ENCODE measurements at regions not wholly inside any gene's neighbourhood (a gene's known extent, or its start where the extent isn't known, plus 50 kb on each side); places are given as distances from the start of the nearest gene placed in this dataset.

DNA sequence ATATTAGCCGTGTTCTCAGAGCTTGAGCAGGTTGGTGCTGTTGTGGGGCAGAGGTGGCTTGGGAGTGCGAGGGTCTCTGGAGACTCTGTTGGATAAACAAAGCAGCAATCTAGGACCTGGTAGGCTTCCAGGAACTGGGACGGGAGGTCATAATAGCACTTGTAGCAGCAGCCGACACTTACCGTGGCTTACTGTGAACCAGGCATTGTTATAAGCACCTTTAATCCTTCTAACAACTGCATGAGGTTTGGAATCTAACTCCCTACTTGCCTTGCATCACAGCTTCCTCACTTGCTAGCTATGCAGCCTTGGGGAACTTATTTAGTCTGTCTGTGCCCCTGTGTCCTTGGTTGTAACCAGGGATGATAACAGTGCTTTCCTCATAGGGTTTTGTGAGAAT, 94.9 kb downstream of the NAV1 start:
- TF ChIP-seq EZH2 (IDR thresholded peaks at IDR 0.05; ENCODE audit: low read depth), result no peak
- TF ChIP-seq, protein P1, sequence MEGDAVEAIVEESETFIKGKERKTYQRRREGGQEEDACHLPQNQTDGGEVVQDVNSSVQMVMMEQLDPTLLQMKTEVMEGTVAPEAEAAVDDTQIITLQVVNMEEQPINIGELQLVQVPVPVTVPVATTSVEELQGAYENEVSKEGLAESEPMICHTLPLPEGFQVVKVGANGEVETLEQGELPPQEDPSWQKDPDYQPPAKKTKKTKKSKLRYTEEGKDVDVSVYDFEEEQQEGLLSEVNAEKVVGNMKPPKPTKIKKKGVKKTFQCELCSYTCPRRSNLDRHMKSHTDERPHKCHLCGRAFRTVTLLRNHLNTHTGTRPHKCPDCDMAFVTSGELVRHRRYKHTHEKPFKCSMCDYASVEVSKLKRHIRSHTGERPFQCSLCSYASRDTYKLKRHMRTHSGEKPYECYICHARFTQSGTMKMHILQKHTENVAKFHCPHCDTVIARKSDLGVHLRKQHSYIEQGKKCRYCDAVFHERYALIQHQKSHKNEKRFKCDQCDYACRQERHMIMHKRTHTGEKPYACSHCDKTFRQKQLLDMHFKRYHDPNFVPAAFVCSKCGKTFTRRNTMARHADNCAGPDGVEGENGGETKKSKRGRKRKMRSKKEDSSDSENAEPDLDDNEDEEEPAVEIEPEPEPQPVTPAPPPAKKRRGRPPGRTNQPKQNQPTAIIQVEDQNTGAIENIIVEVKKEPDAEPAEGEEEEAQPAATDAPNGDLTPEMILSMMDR (conservative IDR thresholded peaks at IDR 0.05), result no peak
- H3K79me2 ChIP-seq (ENCODE audit: low read depth), result no peaks in the 10 kb centered on the region
- H2AFZ ChIP-seq, result no peak overlapping the region
- no peak overlapping the region for H3K4me2 ChIP-seq
- no peaks in the 10 kb centered on the region for H3K27me3 ChIP-seq (ENCODE audit: insufficient read depth, low read depth)
- BruUV-seq (replicated peaks), result no TSS peak
- H3K4me3 ChIP-seq, result no peak overlapping the region
- no peaks in the 10 kb centered on the region for H4K20me1 ChIP-seq (ENCODE audit: insufficient read depth)
- H3K27ac ChIP-seq, result no peak overlapping the region
- H3F3A ChIP-seq (ENCODE audit: insufficient read depth, low read depth), result no peaks in the 10 kb centered on the region; the same call in 1 of the 2 replicates
- ChIA-PET CTCF (no interaction called here), POLR2A (ENCODE audit: unreplicated experiment) (no interaction called here)
- H3K9me2 ChIP-seq (ENCODE audit: insufficient read depth), result no peaks in the 10 kb centered on the region
- H3K4me1 ChIP-seq (replicated peaks; ENCODE audit: insufficient read depth), result no peaks in the 10 kb centered on the region
- intact Hi-C loops (cut with micrococcal nuclease; ENCODE audit: unreplicated experiment), result no loop called here
- DNase-seq, result no peak
- no peaks in the 10 kb centered on the region for H3K36me3 ChIP-seq (ENCODE audit: low read depth)
- H3K9me3 ChIP-seq (ENCODE audit: insufficient read depth, low read depth), result no peaks in the 10 kb centered on the region

DNA sequence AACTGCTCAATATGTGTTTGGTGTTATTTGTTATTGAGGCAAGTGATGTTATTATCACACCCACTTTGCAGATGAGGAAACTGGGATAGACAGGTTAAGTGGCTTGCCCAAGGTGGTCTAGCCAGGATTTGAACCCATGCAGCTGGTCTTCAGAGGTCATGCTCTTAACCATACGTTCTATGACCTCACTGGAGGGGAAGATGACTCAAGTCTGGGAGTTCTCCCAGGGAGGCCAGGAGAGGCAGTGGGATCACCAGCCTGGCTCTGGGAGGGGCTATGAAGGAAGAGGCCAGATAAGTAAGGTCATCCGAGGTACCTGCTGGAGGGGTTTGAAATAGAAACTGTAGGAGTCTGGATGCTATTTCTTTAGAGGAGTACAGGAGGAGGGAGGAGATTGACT, 95.3 kb downstream of the NAV1 start:
- TF ChIP-seq, protein P1 (conservative IDR thresholded peaks at IDR 0.05), result no peak
- TF ChIP-seq EZH2 (IDR thresholded peaks at IDR 0.05; ENCODE audit: low read depth), result no peak
- Histone ChIP-seq H3K36me3 (ENCODE audit: low read depth) (no peaks in the 10 kb centered on the region), H2AFZ (no peak overlapping the region), H3K27ac (no peak overlapping the region), H3K79me2 (ENCODE audit: low read depth) (no peaks in the 10 kb centered on the region), H3K4me2 (no peak overlapping the region), H3K9me3 (ENCODE audit: insufficient read depth, low read depth) (no peaks in the 10 kb centered on the region), H3K9me2 (ENCODE audit: insufficient read depth) (no peaks in the 10 kb centered on the region), H3K4me3 (no peak overlapping the region), H4K20me1 (ENCODE audit: insufficient read depth) (no peaks in the 10 kb centered on the region), H3K27me3 (ENCODE audit: insufficient read depth, low read depth) (no peaks in the 10 kb centered on the region), H3F3A (ENCODE audit: insufficient read depth, low read depth) (no peaks in the 10 kb centered on the region; the same call in 1 of the 2 replicates), H3K4me1 (replicated peaks; ENCODE audit: insufficient read depth) (no peaks in the 10 kb centered on the region)
- DNase-seq, result no peak
- no TSS peak for BruUV-seq (replicated peaks)
- CTCF ChIA-PET, result no interaction called here
- POLR2A ChIA-PET (ENCODE audit: unreplicated experiment), result no interaction called here
- intact Hi-C loops (cut with micrococcal nuclease; ENCODE audit: unreplicated experiment), result no loop called here

DNA sequence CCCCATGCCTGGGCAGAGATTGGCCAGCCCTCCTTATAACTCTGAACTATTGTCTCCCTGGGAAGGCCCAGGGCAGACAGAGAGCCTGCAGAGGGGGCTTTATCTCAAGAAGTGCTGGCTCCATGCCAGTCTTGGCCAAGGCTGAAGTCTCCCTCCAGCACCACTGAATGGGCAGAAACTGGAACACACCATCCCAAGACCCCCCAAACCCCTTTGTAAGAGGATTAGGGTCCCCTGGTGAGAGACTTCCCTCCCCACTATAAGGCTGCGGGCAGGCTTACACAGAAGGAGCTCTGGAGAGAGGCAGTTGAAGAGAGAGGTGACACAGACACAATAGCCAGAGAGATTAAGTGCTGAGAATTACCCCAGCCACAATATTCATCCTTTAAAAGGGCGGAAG, 97.2 kb downstream of the NAV1 start:
- Histone ChIP-seq H3F3A (ENCODE audit: insufficient read depth, low read depth) (no peaks in the 10 kb centered on the region), H3K79me2 (ENCODE audit: low read depth) (no peaks in the 10 kb centered on the region), H3K27ac (no peak overlapping the region), H2AFZ (no peak overlapping the region), H3K4me2 (no peak overlapping the region), H3K36me3 (ENCODE audit: low read depth) (no peaks in the 10 kb centered on the region), H4K20me1 (ENCODE audit: insufficient read depth) (no peaks in the 10 kb centered on the region), H3K4me3 (no peak overlapping the region), H3K9me2 (ENCODE audit: insufficient read depth) (no peaks in the 10 kb centered on the region), H3K9me3 (ENCODE audit: insufficient read depth, low read depth) (no peaks in the 10 kb centered on the region), H3K27me3 (ENCODE audit: insufficient read depth, low read depth) (no peaks in the 10 kb centered on the region), H3K4me1 (replicated peaks; ENCODE audit: insufficient read depth) (no peaks in the 10 kb centered on the region)
- intact Hi-C loops (cut with micrococcal nuclease; ENCODE audit: unreplicated experiment), result no loop called here
- no TSS peak for BruUV-seq (replicated peaks)
- no peak for DNase-seq
- no peak for TF ChIP-seq EZH2 (IDR thresholded peaks at IDR 0.05; ENCODE audit: low read depth)
- TF ChIP-seq, protein P1 (conservative IDR thresholded peaks at IDR 0.05), result no peak
- CTCF ChIA-PET, result no interaction called here
- POLR2A ChIA-PET (ENCODE audit: unreplicated experiment), result no interaction called here
